Parathyroid adenoma (tissue), 2 donors: ENCODE measurements at regions not wholly inside any gene's neighbourhood (a gene's known extent, or its start where the extent isn't known, plus 50 kb on each side); places are given as distances from the start of the nearest gene placed in this dataset.

Source experiments
- H2AFZ ChIP-seq: fragments of 300-600 bp; sonication (generic); one replicate; pipeline ENCODE4 v1.7.0; 2017; ENCODE audit warnings: antibody characterized with exemption, mild to moderate bottlenecking
- H3K27ac ChIP-seq: fragments of 300-600 bp; sonication (generic); one replicate; pipeline ENCODE4 v1.7.0; 2017
- H3K27me3 ChIP-seq: fragments of 300-600 bp; sonication (generic); one replicate; pipeline ENCODE4 v1.7.0; 2017; ENCODE audit warnings: low read length; ENCODE audit not compliant: control insufficient read depth, insufficient read depth
- H3K36me3 ChIP-seq: fragments of 300-600 bp; sonication (generic); one replicate; pipeline ENCODE4 v1.7.0; 2017; ENCODE audit warnings: low read length; ENCODE audit not compliant: control insufficient read depth, insufficient read depth
- H3K4me1 ChIP-seq: fragments of 300-600 bp; sonication (generic); one replicate; pipeline ENCODE4 v1.7.0; 2017; ENCODE audit warnings: control low read depth
- H3K4me2 ChIP-seq: fragments of 300-600 bp; sonication (generic); one replicate; pipeline ENCODE4 v1.7.0; 2017; ENCODE audit warnings: low read length
- H3K4me3 ChIP-seq: fragments of 300-600 bp; sonication (generic); one replicate; pipeline ENCODE4 v1.7.0; 2017; ENCODE audit warnings: low read depth, low read length
- H3K79me2 ChIP-seq: fragments of 300-600 bp; sonication (generic); one replicate; pipeline ENCODE4 v1.7.0; 2017; ENCODE audit warnings: control low read depth
- H3K9ac ChIP-seq: fragments of 300-600 bp; sonication (generic); one replicate; pipeline ENCODE4 v1.7.0; 2017; ENCODE audit warnings: mild to moderate bottlenecking
- H3K9me3 ChIP-seq: fragments of 300-600 bp; sonication (generic); one replicate; pipeline ENCODE4 v1.7.0; 2017; ENCODE audit warnings: low read length; ENCODE audit not compliant: control insufficient read depth
- TF ChIP-seq, protein P1 (sequence below): fragments of 300-600 bp; sonication (generic); IDR thresholded peaks from one replicate; pipeline ENCODE4 v1.7.0; 2017; ENCODE audit warnings: antibody characterized with exemption, mild to moderate bottlenecking
- donor health status: primary hyperparathyroidism.

DNA sequence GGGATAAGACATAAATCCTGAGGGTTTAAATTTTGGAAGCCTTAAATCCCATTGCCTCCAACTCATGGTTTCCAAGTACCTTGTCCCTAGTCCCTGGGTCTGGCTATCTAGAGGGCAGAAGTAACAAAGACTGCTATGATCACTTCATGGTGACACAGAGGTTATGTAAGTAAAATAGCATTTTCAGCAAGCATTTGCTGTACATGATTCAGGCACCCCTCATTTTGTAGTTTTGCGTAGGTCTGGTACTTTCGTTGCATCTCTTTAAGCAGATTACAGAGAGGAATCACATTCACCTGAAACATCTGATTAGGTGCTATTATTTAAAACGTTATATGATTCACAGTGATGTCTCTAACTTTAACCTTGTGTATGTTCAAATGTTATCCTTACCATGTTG, 480.1 kb downstream of the XIRP2 start:
- Histone ChIP-seq H3K36me3 (no peaks in the 10 kb centered on the region), H3K27me3 (no peaks in the 10 kb centered on the region), H3K4me3 (no peak overlapping the region), H3K79me2 (no peaks in the 10 kb centered on the region), H3K4me1 (no peaks in the 10 kb centered on the region), H2AFZ (no peak overlapping the region), H3K27ac (no peak overlapping the region), H3K4me2 (no peak overlapping the region), H3K9ac (no peak overlapping the region), H3K9me3 (no peaks in the 10 kb centered on the region)
- TF ChIP-seq, protein P1, sequence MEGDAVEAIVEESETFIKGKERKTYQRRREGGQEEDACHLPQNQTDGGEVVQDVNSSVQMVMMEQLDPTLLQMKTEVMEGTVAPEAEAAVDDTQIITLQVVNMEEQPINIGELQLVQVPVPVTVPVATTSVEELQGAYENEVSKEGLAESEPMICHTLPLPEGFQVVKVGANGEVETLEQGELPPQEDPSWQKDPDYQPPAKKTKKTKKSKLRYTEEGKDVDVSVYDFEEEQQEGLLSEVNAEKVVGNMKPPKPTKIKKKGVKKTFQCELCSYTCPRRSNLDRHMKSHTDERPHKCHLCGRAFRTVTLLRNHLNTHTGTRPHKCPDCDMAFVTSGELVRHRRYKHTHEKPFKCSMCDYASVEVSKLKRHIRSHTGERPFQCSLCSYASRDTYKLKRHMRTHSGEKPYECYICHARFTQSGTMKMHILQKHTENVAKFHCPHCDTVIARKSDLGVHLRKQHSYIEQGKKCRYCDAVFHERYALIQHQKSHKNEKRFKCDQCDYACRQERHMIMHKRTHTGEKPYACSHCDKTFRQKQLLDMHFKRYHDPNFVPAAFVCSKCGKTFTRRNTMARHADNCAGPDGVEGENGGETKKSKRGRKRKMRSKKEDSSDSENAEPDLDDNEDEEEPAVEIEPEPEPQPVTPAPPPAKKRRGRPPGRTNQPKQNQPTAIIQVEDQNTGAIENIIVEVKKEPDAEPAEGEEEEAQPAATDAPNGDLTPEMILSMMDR: no peak

- H3K4me3 ChIP-seq: no peak overlapping the region
Measured at GRCh38 chr2:167365216-167365615, 476.9 kb downstream of the XIRP2 start.

DNA sequence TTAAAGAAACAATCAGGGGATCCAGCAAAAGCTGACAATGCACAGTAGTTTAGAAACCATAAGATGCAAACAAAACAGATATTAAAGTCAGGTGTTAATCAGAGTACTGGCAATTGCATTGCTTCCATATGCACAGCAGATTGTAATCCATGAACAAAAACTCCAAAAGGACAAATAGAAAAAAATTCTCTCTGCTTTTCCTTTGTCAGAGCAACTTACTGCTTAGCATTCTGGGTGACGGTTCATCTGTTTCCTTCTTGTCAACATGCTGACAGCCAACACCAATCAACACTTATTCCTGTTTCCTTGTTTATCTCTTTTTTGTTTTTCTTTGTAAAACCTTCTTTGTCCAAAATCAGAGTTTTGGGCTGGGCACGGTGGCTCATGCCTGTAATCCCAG, 473.1 kb downstream of the XIRP2 start:
- H2AFZ ChIP-seq: no peak overlapping the region
- no peaks in the 10 kb centered on the region for H3K36me3 ChIP-seq
- no peak overlapping the region for H3K27ac ChIP-seq
- no peaks in the 10 kb centered on the region for H3K79me2 ChIP-seq
- H3K4me3 ChIP-seq: no peak overlapping the region
- no peak overlapping the region for H3K4me2 ChIP-seq
- TF ChIP-seq, protein P1: no peak
- H3K4me1 ChIP-seq: no peaks in the 10 kb centered on the region
- H3K9ac ChIP-seq: no peak overlapping the region
- H3K27me3 ChIP-seq: no peaks in the 10 kb centered on the region
- no peaks in the 10 kb centered on the region for H3K9me3 ChIP-seq

More at GRCh38 chr2:167365216-167365615, 476.9 kb downstream of the XIRP2 start:
- no peak overlapping the region for H2AFZ ChIP-seq
- H3K27me3 ChIP-seq: no peaks in the 10 kb centered on the region
- H3K4me1 ChIP-seq: no peaks in the 10 kb centered on the region
- H3K4me2 ChIP-seq: no peak overlapping the region
- no peak overlapping the region for H3K9ac ChIP-seq
- H3K36me3 ChIP-seq: no peaks in the 10 kb centered on the region
- no peaks in the 10 kb centered on the region for H3K79me2 ChIP-seq
- H3K27ac ChIP-seq: no peak overlapping the region
- TF ChIP-seq, protein P1: no peak
- H3K9me3 ChIP-seq: no peaks in the 10 kb centered on the region

- Histone ChIP-seq H3K4me3 (no peak overlapping the region), H2AFZ (no peak overlapping the region), H3K4me2 (no peak overlapping the region), H3K4me1 (no peaks in the 10 kb centered on the region), H3K9me3 (no peaks in the 10 kb centered on the region), H3K27ac (no peak overlapping the region), H3K9ac (no peak overlapping the region), H3K36me3 (no peaks in the 10 kb centered on the region), H3K27me3 (no peaks in the 10 kb centered on the region), H3K79me2 (no peaks in the 10 kb centered on the region)
- TF ChIP-seq, protein P1: no peak
Measured at GRCh38 chr2:167355821-167356220, 467.5 kb downstream of the XIRP2 start.

- Histone ChIP-seq H3K4me3 (no peak overlapping the region), H3K27ac (no peak overlapping the region), H3K4me1 (no peaks in the 10 kb centered on the region), H2AFZ (no peak overlapping the region), H3K4me2 (no peak overlapping the region), H3K9ac (no peak overlapping the region), H3K36me3 (no peaks in the 10 kb centered on the region), H3K27me3 (no peaks in the 10 kb centered on the region), H3K79me2 (no peaks in the 10 kb centered on the region), H3K9me3 (no peaks in the 10 kb centered on the region)
- TF ChIP-seq, protein P1: no peak
Measured at GRCh38 chr2:167353605-167354280, 465.5 kb downstream of the XIRP2 start.
